ENCODE measurements at regions not wholly inside any gene's neighbourhood (a gene's known extent, or its start where the extent isn't known, plus 50 kb on each side); places are given as distances from the start of the nearest gene placed in this dataset.

GRCh38 chr9:16348531-16348930, 521.9 kb downstream of the BNC2 start:
- Histone ChIP-seq H4K20me1 (ENCODE audit: insufficient read depth, poor library complexity, severe bottlenecking) (no peaks in the 10 kb centered on the region), H3K36me3 (replicated peaks; ENCODE audit: insufficient read depth, low read depth) (no peaks in the 10 kb centered on the region), H3K9me3 (ENCODE audit: low read depth) (no peaks in the 10 kb centered on the region), H3K4me1 (ENCODE audit: insufficient read depth) (peaks cover 4% of the 10 kb centered on the region), H3K27me3 (no peaks in the 10 kb centered on the region), H3K27ac (no peak overlapping the region), H3K4me2 (no peak overlapping the region), H3K79me2 (no peaks in the 10 kb centered on the region), H2AFZ (peak overlapping the region; percentile 19), H3K9me2 (replicated peaks; ENCODE audit: insufficient read depth) (no peaks in the 10 kb centered on the region), H3K4me3 (no peak overlapping the region)
- 80% methylated on average over 4 of the region's 4 CpGs for WGBS (ENCODE audit: low lambda C conversion rate, missing lambda C conversion rate)
- no peak for DNase-seq (ENCODE audit: low spot score)
- no peak for TF ChIP-seq EZH2phosphoT487 (IDR thresholded peaks at IDR 0.05; ENCODE audit: low read depth, severe bottlenecking, unreplicated experiment)
- no peak for TF ChIP-seq EZH2 (IDR thresholded peaks at IDR 0.05; ENCODE audit: borderline replicate concordance)
- TF ChIP-seq, protein P1, sequence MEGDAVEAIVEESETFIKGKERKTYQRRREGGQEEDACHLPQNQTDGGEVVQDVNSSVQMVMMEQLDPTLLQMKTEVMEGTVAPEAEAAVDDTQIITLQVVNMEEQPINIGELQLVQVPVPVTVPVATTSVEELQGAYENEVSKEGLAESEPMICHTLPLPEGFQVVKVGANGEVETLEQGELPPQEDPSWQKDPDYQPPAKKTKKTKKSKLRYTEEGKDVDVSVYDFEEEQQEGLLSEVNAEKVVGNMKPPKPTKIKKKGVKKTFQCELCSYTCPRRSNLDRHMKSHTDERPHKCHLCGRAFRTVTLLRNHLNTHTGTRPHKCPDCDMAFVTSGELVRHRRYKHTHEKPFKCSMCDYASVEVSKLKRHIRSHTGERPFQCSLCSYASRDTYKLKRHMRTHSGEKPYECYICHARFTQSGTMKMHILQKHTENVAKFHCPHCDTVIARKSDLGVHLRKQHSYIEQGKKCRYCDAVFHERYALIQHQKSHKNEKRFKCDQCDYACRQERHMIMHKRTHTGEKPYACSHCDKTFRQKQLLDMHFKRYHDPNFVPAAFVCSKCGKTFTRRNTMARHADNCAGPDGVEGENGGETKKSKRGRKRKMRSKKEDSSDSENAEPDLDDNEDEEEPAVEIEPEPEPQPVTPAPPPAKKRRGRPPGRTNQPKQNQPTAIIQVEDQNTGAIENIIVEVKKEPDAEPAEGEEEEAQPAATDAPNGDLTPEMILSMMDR (IDR thresholded peaks at IDR 0.05; ENCODE audit: poor library complexity): no peak

GRCh38 chr9:16352251-16352650, 518.2 kb downstream of the BNC2 start:
- 67% methylated on average over 1 of the region's 1 CpG for WGBS (ENCODE audit: low lambda C conversion rate, missing lambda C conversion rate)
- Histone ChIP-seq H3K9me3 (ENCODE audit: low read depth) (no peaks in the 10 kb centered on the region), H3K79me2 (no peaks in the 10 kb centered on the region), H3K9me2 (replicated peaks; ENCODE audit: insufficient read depth) (no peaks in the 10 kb centered on the region), H3K27ac (no peak overlapping the region), H4K20me1 (ENCODE audit: insufficient read depth, poor library complexity, severe bottlenecking) (no peaks in the 10 kb centered on the region), H3K27me3 (no peaks in the 10 kb centered on the region), H3K4me3 (no peak overlapping the region), H3K36me3 (replicated peaks; ENCODE audit: insufficient read depth, low read depth) (no peaks in the 10 kb centered on the region), H3K4me2 (no peak overlapping the region), H2AFZ (no peak overlapping the region), H3K4me1 (ENCODE audit: insufficient read depth) (no peaks in the 10 kb centered on the region)
- no peak for DNase-seq (ENCODE audit: low spot score)
- no peak for TF ChIP-seq EZH2phosphoT487 (IDR thresholded peaks at IDR 0.05; ENCODE audit: low read depth, severe bottlenecking, unreplicated experiment)

GRCh38 chr9:16352791-16353401, 517.6 kb downstream of the BNC2 start:
- Histone ChIP-seq H3K27me3 (no peaks in the 10 kb centered on the region), H4K20me1 (ENCODE audit: insufficient read depth, poor library complexity, severe bottlenecking) (no peaks in the 10 kb centered on the region), H3K9me2 (replicated peaks; ENCODE audit: insufficient read depth) (no peaks in the 10 kb centered on the region), H3K36me3 (replicated peaks; ENCODE audit: insufficient read depth, low read depth) (no peaks in the 10 kb centered on the region), H3K4me3 (no peak overlapping the region), H3K9me3 (ENCODE audit: low read depth) (no peaks in the 10 kb centered on the region), H3K79me2 (no peaks in the 10 kb centered on the region), H3K27ac (peak overlapping the region; percentile 2), H2AFZ (no peak overlapping the region), H3K4me1 (ENCODE audit: insufficient read depth) (no peaks in the 10 kb centered on the region), H3K4me2 (no peak overlapping the region)
- 54% methylated on average over 3 of the region's 3 CpGs for WGBS (ENCODE audit: low lambda C conversion rate, missing lambda C conversion rate)
- no peak for DNase-seq (ENCODE audit: low spot score)
- TF ChIP-seq EZH2 (IDR thresholded peaks at IDR 0.05; ENCODE audit: borderline replicate concordance) (no peak), EZH2phosphoT487 (IDR thresholded peaks at IDR 0.05; ENCODE audit: low read depth, severe bottlenecking, unreplicated experiment) (no peak)
- TF ChIP-seq, protein P1 (IDR thresholded peaks at IDR 0.05; ENCODE audit: poor library complexity): no peak

GRCh38 chr9:16356196-16356765, 514.2 kb downstream of the BNC2 start:
- Histone ChIP-seq H3K4me2 (no peak overlapping the region), H3K9me3 (ENCODE audit: low read depth) (no peaks in the 10 kb centered on the region), H2AFZ (no peak overlapping the region), H3K79me2 (no peaks in the 10 kb centered on the region), H3K27me3 (no peaks in the 10 kb centered on the region), H3K4me3 (no peak overlapping the region), H3K36me3 (replicated peaks; ENCODE audit: insufficient read depth, low read depth) (no peaks in the 10 kb centered on the region), H3K9me2 (replicated peaks; ENCODE audit: insufficient read depth) (no peaks in the 10 kb centered on the region), H3K4me1 (ENCODE audit: insufficient read depth) (no peaks in the 10 kb centered on the region), H4K20me1 (ENCODE audit: insufficient read depth, poor library complexity, severe bottlenecking) (no peaks in the 10 kb centered on the region), H3K27ac (no peak overlapping the region)
- no peak for DNase-seq (ENCODE audit: low spot score)
- 88% methylated on average over 8 of the region's 8 CpGs for WGBS (ENCODE audit: low lambda C conversion rate, missing lambda C conversion rate)
- TF ChIP-seq EZH2 (IDR thresholded peaks at IDR 0.05; ENCODE audit: borderline replicate concordance) (no peak), EZH2phosphoT487 (IDR thresholded peaks at IDR 0.05; ENCODE audit: low read depth, severe bottlenecking, unreplicated experiment) (no peak)
- TF ChIP-seq, protein P1 (IDR thresholded peaks at IDR 0.05; ENCODE audit: poor library complexity): no peak
